M059J (cell line): ENCODE measurements at regions not wholly inside any gene's neighbourhood (a gene's known extent, or its start where the extent isn't known, plus 50 kb on each side); places are given as distances from the start of the nearest gene placed in this dataset.
"Not testable (repeated sequence)": the region's sequence is repeated elsewhere in the genome, so short reads cannot be mapped to it uniquely, and the experiment has no call there.

Experiments used
- DNase-seq: peaks from one replicate; pipeline ENCODE4 v3.0.0-alpha.2; 2012; ENCODE audit warnings: low read depth

GRCh38 chr5:42241636-42242035, 181.6 kb upstream of the GHR start:
- peak; percentile 12 for DNase-seq

- peak; percentile 66 for DNase-seq
Measured at GRCh38 chr5:42242210-42242609, 181.0 kb upstream of the GHR start.

- no peak for DNase-seq
Measured at GRCh38 chr5:42242881-42243485, 180.3 kb upstream of the GHR start.

GRCh38 chr5:42252306-42252705, 170.9 kb upstream of the GHR start:
- no peak for DNase-seq

GRCh38 chr5:42259914-42260313, 163.3 kb upstream of the GHR start:
- DNase-seq = not testable (repeated sequence)

- no peak for DNase-seq
Measured at GRCh38 chr5:42267091-42267490, 156.1 kb upstream of the GHR start.

GRCh38 chr5:42268170-42268569, 155.1 kb upstream of the GHR start:
- DNase-seq = not testable (repeated sequence)

GRCh38 chr5:42268630-42269029, 154.6 kb upstream of the GHR start:
- DNase-seq = peak; percentile 27

- no peak for DNase-seq
Measured at GRCh38 chr5:42270771-42271170, 152.5 kb upstream of the GHR start.

- DNase-seq = peak; percentile 9
Measured at GRCh38 chr5:42274913-42275312, 148.3 kb upstream of the GHR start.

- no peak for DNase-seq
Measured at GRCh38 chr5:42277293-42277692, 145.9 kb upstream of the GHR start.

GRCh38 chr5:42284584-42284983, 138.7 kb upstream of the GHR start:
- DNase-seq = no peak

GRCh38 chr5:42285230-42285629, 138.0 kb upstream of the GHR start:
- no peak for DNase-seq

- no peak for DNase-seq
Measured at GRCh38 chr5:42300496-42300895, 122.7 kb upstream of the GHR start.

GRCh38 chr5:42301349-42301748, 121.9 kb upstream of the GHR start:
- peak; percentile 0 for DNase-seq

- no peak for DNase-seq
Measured at GRCh38 chr5:42302186-42302585, 121.1 kb upstream of the GHR start.

- no peak for DNase-seq
Measured at GRCh38 chr5:42306287-42306686, 117.0 kb upstream of the GHR start.

GRCh38 chr5:42309865-42310264, 113.4 kb upstream of the GHR start:
- DNase-seq = no peak

- no peak for DNase-seq
Measured at GRCh38 chr5:42315214-42315613, 108.0 kb upstream of the GHR start.

GRCh38 chr5:42317575-42317974, 105.7 kb upstream of the GHR start:
- DNase-seq = no peak

- not testable (repeated sequence) for DNase-seq
Measured at GRCh38 chr5:42319546-42319945, 103.7 kb upstream of the GHR start.

- DNase-seq = no peak
Measured at GRCh38 chr5:42321785-42322184, 101.5 kb upstream of the GHR start.

GRCh38 chr5:42337143-42337542, 86.1 kb upstream of the GHR start:
- DNase-seq = no peak

GRCh38 chr5:42337607-42338006, 85.6 kb upstream of the GHR start:
- no peak for DNase-seq
